Vagina (tissue), 2 donors: ENCODE measurements at regions not wholly inside any gene's neighbourhood (a gene's known extent, or its start where the extent isn't known, plus 50 kb on each side); places are given as distances from the start of the nearest gene placed in this dataset.

Experiments
- POLR2AphosphoS5 ChIP-seq, 2 donors: sonication (generic); formaldehyde crosslinking; IDR thresholded peaks; one replicate each; pipeline ENCODE4 v1.9.0; 2017; ENCODE audit warnings: antibody characterized with exemption in 2 of 2, mild to moderate bottlenecking in 2 of 2, low read depth in 1 of 2; ENCODE audit not compliant: insufficient read depth in 1 of 2
- TF ChIP-seq, protein P1 (sequence below), 3 experiments: fragments of 450-650 bp in 2 of 3; fragments of 200-600 bp in 1 of 3; sonication (generic) in 1 of 3; IDR thresholded peaks; one replicate each; pipeline ENCODE4 v1.5.1; 2017 to 2019; ENCODE audit warnings: antibody characterized with exemption in 3 of 3, mild to moderate bottlenecking in 2 of 3, moderate library complexity in 2 of 3

DNA sequence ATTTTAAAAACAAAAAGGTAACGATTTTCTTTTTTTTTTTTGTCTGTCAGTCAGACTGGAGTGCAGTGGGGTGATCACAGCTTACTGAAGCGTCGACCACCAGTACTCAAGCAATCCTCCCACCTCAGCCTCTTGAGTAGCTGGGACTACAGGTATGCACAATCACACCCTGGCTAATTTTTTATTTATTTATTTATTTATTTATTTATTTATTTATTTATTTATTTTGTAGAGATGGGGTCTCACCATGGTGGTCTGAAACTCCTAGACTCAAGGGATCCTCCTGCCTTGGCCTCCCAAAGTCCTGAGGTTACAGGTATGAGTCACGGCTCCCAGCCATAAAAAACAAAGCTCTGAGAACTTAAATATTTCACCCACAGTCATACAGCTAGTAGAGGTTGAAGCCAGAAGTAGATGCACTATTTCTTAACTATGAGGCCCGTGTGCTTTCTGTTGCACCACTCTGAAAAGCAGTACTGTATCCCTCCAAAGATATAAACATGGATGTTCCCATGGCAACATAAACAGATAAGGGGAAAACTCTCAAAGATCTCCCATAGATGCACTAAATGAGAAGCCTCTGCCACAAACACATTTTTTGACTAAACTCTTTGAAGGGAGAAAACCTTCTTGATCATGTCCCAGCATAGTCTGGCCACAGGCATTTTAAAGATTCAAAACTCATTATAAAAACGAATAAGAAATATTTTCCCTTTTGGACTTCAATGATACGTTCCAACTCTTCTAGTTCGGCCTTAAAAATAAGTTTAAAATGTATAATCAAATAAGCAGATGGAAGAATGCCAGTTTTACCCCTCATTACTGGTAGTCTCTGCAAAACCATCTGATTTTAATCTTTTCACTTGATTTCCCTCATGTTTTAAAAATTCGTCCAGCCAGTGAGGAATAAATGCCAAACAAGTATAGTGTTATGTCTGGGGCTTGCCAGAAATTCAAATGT is 162.3 kb upstream of the ARHGEF26 start:
- TF ChIP-seq, protein P1, sequence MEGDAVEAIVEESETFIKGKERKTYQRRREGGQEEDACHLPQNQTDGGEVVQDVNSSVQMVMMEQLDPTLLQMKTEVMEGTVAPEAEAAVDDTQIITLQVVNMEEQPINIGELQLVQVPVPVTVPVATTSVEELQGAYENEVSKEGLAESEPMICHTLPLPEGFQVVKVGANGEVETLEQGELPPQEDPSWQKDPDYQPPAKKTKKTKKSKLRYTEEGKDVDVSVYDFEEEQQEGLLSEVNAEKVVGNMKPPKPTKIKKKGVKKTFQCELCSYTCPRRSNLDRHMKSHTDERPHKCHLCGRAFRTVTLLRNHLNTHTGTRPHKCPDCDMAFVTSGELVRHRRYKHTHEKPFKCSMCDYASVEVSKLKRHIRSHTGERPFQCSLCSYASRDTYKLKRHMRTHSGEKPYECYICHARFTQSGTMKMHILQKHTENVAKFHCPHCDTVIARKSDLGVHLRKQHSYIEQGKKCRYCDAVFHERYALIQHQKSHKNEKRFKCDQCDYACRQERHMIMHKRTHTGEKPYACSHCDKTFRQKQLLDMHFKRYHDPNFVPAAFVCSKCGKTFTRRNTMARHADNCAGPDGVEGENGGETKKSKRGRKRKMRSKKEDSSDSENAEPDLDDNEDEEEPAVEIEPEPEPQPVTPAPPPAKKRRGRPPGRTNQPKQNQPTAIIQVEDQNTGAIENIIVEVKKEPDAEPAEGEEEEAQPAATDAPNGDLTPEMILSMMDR (IDR thresholded peaks at IDR 0.05), result no peak
- no peak for TF ChIP-seq POLR2AphosphoS5 (IDR thresholded peaks at IDR 0.05; ENCODE audit: insufficient read depth in 1 of 2, low read depth in 1 of 2)
